ENCODE measurements at regions not wholly inside any gene's neighbourhood (a gene's known extent, or its start where the extent isn't known, plus 50 kb on each side); places are given as distances from the start of the nearest gene placed in this dataset.

GRCh38 chr13:32956595-32956933 is 59.7 kb upstream of the KL start:
- FAIRE-seq: no peak
- DNase-seq (ENCODE audit: low spot score): no peak
- Histone ChIP-seq H3K79me2 (ENCODE audit: insufficient read depth, low read length) (no peaks in the 10 kb centered on the region), H3K36me3 (replicated peaks in 1 of 2; ENCODE audit: control insufficient read depth in 1 of 2, insufficient read depth in 2 of 2, low read length in 2 of 2) (no peaks in the 10 kb centered on the region), H3K4me1 (ENCODE audit: insufficient read depth, low read length) (no peaks in the 10 kb centered on the region), H4K20me1 (ENCODE audit: insufficient read depth, low read length) (no peaks in the 10 kb centered on the region), H2AFZ (ENCODE audit: low read length) (no peak overlapping the region), H3K27ac (ENCODE audit: extremely low read length, insufficient read depth, low read length) (no peak overlapping the region), H3K9ac (ENCODE audit: insufficient read depth, low read depth, low read length) (no peak overlapping the region), H3K9me3 (ENCODE audit: low read length) (no peaks in the 10 kb centered on the region), H3K4me3 (replicated peaks in 1 of 3; ENCODE audit: insufficient read depth in 1 of 3, low read depth in 2 of 3, low read length in 3 of 3) (no peak overlapping the region), H3K27me3 (ENCODE audit: control insufficient read depth in 1 of 2, insufficient read depth in 2 of 2, low read length in 2 of 2) (peaks cover 0 to 8% of the 10 kb centered on the region in 2 experiments; a peak in 1 of 5 replicates), H3K4me2 (ENCODE audit: low read depth, low read length) (no peak overlapping the region)
- 0% methylated on average over 1 of the region's 1 CpG for WGBS (ENCODE audit: low lambda C conversion rate)
- intact Hi-C loops (cut with micrococcal nuclease; ENCODE audit: unreplicated experiment): no loop called here
- ChIA-PET CTCF (ENCODE audit: low intra/inter-chr PET ratio, low total read pairs) (no interaction called here), POLR2A (no interaction called here)
- BruUV-seq (replicated peaks): no TSS peak
- no peak for TF ChIP-seq MAF1 (CRISPR knock-in tag; IDR thresholded peaks at IDR 0.05; ENCODE audit: borderline replicate concordance)
- no peak for TF ChIP-seq ZNF180 (CRISPR knock-in tag; IDR thresholded peaks at IDR 0.05; ENCODE audit: borderline replicate concordance, low read depth)
- no peak for TF ChIP-seq ZSCAN30 (CRISPR knock-in tag; IDR thresholded peaks at IDR 0.05)
- TF ChIP-seq PPARG (CRISPR knock-in tag; conservative IDR thresholded peaks at IDR 0.05): no peak
- TF ChIP-seq FOXJ3 (CRISPR knock-in tag; IDR thresholded peaks at IDR 0.05; ENCODE audit: borderline replicate concordance): no peak
- TF ChIP-seq EHMT2 (IDR thresholded peaks at IDR 0.05; ENCODE audit: borderline replicate concordance, low read depth, low read length): no peak
- no peak for TF ChIP-seq ERF (CRISPR knock-in tag; IDR thresholded peaks at IDR 0.05)
- no peak for TF ChIP-seq ZNF567 (CRISPR knock-in tag; IDR thresholded peaks at IDR 0.05; ENCODE audit: borderline replicate concordance)
- no peak for TF ChIP-seq KDM5A (IDR thresholded peaks at IDR 0.05; ENCODE audit: borderline replicate concordance, low read length)
- TF ChIP-seq KLF13 (CRISPR knock-in tag; IDR thresholded peaks at IDR 0.05): no peak
- TF ChIP-seq KLF6 (CRISPR knock-in tag; IDR thresholded peaks at IDR 0.05): no peak
- no peak for TF ChIP-seq TOPORS (CRISPR knock-in tag; IDR thresholded peaks at IDR 0.05)
- TF ChIP-seq AGO2 (optimal IDR thresholded peaks at IDR 0.05; ENCODE audit: low read depth, low read length): no peak
- in situ Hi-C loops (cut with HindIII; ENCODE audit: extremely low pct_ligation_motif_present, low pct_unique_long_range_greater_than_20kb): no loop called here
- ATAC-seq: no peak

Measured in HepG2 (cell line).